OCI-LY7 (cell line): ENCODE measurements at regions not wholly inside any gene's neighbourhood (a gene's known extent, or its start where the extent isn't known, plus 50 kb on each side); places are given as distances from the start of the nearest gene placed in this dataset.

ENCODE experiments used
- CTCF ChIP-seq: fragments of 200-600 bp; sonication (generic); conservative IDR thresholded peaks from 2 replicates; pipeline ENCODE4 v1.5.1; 2014; ENCODE audit warnings: mild to moderate bottlenecking, antibody characterized with exemption, low read length, moderate library complexity, mixed read lengths
- EZH2phosphoT487 ChIP-seq: fragments of 200-600 bp; sonication (generic); IDR thresholded peaks from 2 replicates; pipeline ENCODE4 v1.6.1; 2018; ENCODE audit warnings: low read depth, borderline replicate concordance, mild to moderate bottlenecking, mixed run types, antibody characterized with exemption, low read length, moderate library complexity, mixed read lengths

GRCh38 chr1:67612788-67613241, 72.2 kb upstream of the GADD45A start:
- TF ChIP-seq CTCF (no peak), EZH2phosphoT487 (no peak)
